Caki2 (cell line): ENCODE measurements at regions not wholly inside any gene's neighbourhood (a gene's known extent, or its start where the extent isn't known, plus 50 kb on each side); places are given as distances from the start of the nearest gene placed in this dataset.
"Not testable (repeated sequence)": the region's sequence is repeated elsewhere in the genome, so short reads cannot be mapped to it uniquely, and the experiment has no call there.

ENCODE experiments used
- DNase-seq: peaks from one replicate; pipeline ENCODE4 v3.0.0-alpha.2; 2015; ENCODE audit warnings: low read depth
- in situ Hi-C: cut with HindIII; loops from 2 replicates; pipeline ENCODE4 v1.10.0; 2016; ENCODE audit warnings: low sequenced_read_pairs, low pct_unique_long_range_greater_than_20kb, mixed read lengths

DNA sequence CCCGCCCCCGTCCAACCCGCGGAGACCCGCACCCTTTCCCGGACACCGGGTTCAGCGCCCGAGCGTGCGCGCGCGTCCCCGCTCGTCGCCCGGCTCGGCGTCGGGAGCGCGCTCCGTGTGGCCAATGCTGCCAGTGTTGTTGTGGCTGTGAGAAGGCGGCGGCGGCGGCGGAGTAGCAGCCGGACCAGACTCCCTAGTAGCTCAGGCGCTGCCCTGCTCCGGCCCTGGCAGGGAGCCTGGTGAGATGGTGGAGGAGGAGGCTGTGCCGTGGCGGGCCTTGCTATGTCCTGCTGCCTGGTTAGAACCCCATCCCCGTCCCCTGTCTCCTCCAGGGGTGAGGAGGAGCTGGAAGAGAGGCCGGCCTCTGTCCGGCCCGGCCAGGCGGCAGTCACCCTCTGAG is 553.2 kb downstream of the TUBA3C start:
- in situ Hi-C loops: no loop called here
- DNase-seq: no peak

DNA sequence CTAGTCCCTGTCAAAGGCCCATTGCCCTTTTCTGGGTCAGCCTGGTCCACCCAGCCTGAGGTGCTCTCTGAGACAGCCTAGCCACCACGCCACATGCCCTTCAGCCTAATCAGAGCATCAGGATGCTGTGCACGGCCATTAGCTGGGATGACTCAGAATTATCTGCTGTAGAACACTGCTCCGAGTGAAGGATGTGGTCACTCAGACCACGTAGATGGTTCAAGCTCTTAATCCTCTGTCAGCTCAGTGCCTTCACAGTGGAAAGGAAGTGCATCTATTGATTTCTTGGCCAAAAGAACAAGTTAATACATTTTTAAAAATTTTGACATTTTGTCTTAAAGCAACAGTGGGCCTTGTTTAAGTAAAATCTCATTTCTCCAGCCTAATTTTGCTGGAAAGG is 557.6 kb downstream of the TUBA3C start:
- DNase-seq, in situ Hi-C loops: not testable (repeated sequence)

DNA sequence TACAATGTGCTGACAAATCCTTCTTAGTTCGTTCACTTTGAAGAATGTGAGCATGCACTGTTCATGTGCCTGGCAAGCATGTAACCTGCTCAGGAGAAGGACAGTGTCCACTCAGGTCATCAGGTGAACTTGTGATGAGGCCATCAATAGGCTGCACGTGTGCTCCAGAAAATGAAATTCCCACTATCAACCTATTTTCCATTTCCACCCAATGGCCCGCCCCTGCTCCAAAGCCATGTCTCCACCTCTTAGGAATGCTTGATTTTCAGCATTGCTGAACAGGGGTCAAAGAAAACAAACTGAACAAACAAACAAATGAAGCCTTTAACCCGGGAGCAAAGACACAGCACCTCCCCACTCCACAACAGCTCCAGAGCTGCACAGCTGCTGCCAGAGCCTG is 563.2 kb downstream of the TUBA3C start:
- DNase-seq, in situ Hi-C loops: not testable (repeated sequence)

DNA sequence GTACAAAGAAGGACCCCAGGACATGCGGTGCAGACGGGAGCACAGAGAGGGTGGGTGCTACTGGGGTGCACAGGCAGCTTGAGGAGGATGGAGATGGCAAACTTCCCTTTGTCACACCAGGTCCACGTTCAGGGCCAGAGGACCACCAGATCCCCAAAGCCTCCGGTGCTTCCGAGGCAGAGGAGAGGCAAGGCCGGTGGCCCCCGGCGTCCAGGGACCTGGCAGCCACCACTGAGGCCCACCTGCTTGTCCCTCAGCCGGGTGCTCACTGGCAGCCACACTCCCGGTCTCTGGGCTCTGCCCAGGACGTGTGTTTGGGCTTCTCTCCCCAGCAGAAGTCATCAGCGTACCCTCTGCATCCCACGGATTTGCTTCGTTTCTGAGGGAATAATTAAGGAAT is 571.1 kb downstream of the TUBA3C start:
- DNase-seq, in situ Hi-C loops: not testable (repeated sequence)

DNA sequence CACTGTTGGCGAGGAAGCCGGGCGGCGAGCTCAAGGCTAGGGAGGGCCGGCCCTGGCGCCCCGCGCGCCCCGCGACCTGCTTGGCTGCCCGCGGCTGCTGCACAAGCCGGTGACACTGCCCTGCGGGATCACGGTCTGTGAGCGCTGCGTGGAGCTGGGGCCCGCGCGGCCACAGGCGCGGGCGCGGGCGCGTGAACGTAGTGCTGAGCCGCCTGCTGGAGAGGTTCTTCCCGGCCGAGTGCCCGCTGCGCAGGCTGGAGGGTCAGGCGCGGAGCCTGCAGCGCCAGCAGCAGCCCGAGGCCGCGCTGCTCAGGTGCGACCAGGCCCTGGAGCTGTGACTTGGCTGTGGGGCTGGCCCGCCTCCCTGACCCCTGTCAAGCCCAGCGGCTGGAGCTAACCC is 572.3 kb downstream of the TUBA3C start:
- in situ Hi-C loops, DNase-seq: not testable (repeated sequence)

DNA sequence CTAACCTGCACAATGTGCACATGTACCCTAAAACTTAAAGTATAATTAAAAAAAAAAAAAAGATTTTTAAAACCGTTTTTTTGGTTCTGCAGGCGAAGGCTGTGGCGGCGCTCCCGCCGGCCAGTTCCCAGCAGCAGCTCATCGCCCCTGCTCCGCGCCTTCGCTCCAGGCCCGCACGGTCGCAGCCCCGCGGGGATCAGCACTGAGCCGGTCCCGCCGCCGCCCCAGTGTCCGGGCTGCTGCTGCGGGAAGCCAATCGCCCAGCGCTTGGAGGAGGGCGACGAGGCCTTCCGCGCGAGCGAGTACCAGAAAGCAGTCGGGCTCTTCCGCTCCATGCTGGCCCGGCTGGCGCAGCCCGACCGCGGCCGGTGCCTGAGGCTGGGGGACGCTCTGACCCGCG is 572.8 kb downstream of the TUBA3C start:
- DNase-seq, in situ Hi-C loops: not testable (repeated sequence)

DNA sequence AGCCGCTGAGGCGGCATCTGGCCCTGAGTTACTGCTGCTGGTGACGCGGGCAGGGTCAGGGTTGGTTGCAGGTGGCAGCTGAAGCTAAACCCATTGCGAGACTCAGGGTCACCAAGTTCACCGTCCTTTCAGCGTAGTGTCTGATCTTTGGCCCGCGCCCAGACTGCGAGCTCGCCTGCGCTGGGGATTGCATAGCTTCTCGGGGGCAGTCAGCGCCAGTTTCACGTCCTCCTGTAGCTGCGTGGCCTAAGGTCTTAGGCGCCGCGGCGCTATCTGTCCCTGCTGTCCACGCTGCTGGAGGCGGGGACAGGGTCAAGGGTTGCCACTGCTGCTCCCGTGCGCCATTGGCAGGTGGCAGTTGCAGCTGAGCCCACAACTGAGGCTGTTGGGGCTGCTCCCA is 581.3 kb downstream of the TUBA3C start:
- in situ Hi-C loops, DNase-seq: not testable (repeated sequence)

DNA sequence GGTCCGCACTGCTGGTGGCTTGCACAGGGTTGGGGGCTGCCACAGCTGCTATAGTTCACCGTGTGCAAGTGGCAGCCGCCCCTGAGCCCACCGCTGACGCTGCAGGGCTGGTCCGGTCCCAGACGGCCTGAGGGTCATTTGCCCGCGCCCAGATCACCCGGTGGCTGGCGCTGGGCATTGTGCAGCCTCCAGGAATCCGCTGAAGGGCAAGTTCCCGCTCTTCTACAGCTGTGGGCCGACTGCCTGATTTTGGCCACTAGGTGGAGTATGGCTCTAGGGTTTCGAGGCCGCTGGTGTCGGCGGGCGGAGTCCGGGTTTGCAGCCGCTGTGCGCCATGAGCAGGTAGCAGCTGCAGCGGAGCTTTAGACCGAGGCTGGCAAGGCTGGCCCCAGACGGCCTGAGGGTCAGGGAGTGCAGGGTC is 581.8 kb downstream of the TUBA3C start:
- DNase-seq, in situ Hi-C loops: not testable (repeated sequence)

DNA sequence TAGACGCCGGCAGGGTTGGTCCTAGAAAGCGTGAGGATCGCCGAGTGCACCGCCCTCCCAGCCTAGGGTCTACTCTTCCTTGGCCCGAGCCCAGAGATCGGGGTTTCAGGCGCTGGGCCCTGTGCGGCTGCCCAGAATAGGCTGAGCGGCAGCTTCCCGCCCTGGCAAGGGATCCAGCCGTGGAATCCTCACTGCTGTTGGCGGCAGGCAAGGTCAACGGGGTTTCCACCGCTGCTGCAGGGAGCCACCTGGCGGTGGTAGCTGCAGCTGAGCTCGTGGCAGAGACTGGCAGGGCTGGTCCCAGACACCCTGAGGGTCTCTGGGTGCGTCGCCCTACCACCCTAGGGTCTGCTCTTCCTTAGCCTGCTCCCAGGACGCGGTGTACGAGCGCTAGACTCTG is 583.1 kb downstream of the TUBA3C start:
- in situ Hi-C loops, DNase-seq: not testable (repeated sequence)

DNA sequence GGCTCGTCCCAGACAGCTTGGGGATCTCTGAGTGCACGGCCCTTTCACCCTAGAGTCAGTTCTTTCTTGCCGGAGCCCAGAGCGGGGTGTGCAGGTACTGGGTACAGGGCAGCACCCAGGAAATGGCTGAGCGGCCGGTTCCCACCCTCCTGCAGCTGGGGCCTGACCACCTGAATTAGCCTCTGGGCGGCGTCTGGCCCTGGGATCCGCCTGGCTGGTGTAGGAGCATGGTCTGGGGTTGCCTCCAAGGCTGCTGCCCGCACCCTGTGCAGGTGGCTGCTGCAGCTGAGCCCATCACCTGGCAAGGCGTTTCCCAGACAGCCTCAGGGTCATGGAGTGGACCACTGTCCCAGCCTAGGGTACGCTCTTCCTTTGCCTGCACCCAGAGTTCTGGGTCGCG is 583.7 kb downstream of the TUBA3C start:
- DNase-seq, in situ Hi-C loops: not testable (repeated sequence)

DNA sequence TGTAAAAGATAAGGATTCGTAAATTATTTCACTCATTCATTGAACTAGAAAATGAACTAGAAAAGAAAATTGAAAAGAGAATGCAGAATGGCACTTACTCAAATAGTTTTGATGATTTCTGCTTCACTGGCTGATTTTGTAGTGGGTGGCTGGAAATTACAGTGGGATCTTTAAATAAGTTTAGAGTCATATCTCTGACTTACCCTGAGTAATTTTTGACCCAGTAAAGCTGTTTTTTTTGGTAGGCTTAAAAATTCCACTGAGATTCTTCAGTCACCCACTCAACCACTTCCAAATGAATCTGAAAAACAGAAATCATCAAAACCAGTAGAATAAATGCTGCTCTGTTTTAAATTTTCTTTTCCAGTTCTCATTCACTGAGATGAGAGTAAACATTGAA is 604.5 kb downstream of the TUBA3C start:
- in situ Hi-C loops, DNase-seq: not testable (repeated sequence)

DNA sequence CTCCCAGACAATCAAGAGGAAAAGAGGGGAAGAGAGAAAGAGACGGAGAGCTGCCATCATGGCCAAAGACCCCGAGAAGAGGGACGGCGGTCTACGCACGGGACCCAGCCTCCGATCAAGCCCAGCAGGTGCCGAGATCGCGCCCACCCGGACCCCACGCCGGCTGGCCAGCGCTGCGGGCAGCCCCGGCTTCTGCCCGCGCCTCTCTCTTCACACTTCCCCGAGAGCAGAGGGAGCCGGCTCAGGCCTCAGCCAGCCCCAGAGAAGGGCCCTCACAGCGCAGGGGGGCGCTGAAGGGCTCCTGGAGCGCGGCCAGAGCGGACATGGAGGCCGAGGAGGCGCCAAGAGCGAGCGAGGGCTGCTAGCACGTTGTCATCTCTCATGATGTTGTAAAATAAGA is 613.7 kb downstream of the TUBA3C start:
- in situ Hi-C loops, DNase-seq: not testable (repeated sequence)
